ENCODE measurements at regions not wholly inside any gene's neighbourhood (a gene's known extent, or its start where the extent isn't known, plus 50 kb on each side); places are given as distances from the start of the nearest gene placed in this dataset.

DNA sequence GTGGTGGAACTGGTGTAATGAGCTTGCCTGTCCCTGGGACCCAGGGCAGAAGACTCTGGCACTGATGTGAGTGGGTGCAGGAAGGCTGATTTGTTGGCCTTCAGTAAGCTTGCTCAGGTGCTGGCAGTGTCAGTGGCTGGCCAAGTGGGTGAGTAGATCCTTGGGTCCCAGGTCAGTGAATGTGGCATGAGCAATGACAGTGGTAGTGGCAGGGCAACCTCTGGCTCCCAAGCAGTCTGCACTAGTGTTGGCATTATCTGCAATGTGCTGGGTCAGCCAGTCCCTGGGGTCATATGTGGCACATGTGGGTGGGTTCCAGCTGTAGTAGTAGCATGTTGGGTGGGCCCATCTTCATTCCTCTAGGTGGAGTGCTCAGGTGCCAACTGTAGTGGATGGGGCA lies 640.9 kb upstream of the GRM3 start:
- BruUV-seq (replicated peaks): no TSS peak
- no peaks in the 10 kb centered on the region for H3K4me1 ChIP-seq (replicated peaks in 1 of 2; ENCODE audit: control insufficient read depth in 2 of 2, insufficient read depth in 2 of 2, low read length in 2 of 2)
- FAIRE-seq (no peak), DNase-seq (ENCODE audit: extremely low read depth in 1 of 4, low spot score in 3 of 4) (no peak), ATAC-seq (no peak)
- no peak overlapping the region for H3K9ac ChIP-seq (ENCODE audit: insufficient read depth in 1 of 2, low read depth in 2 of 2, low read length in 2 of 2)
- in situ Hi-C loops (cut with MboI) (no loop called here), intact Hi-C loops (cut with micrococcal nuclease) (no loop called here)
- no peak overlapping the region for H3K4me2 ChIP-seq (ENCODE audit: insufficient read depth, low read length)
- H3K36me3 ChIP-seq (ENCODE audit: control insufficient read depth, insufficient read depth, low read length): no peaks in the 10 kb centered on the region
- no peaks in the 10 kb centered on the region; the same call in none of the 2 replicates for H3K9me3 ChIP-seq (replicated peaks; ENCODE audit: control insufficient read depth, insufficient read depth, low read depth, low read length)
- no peaks in the 10 kb centered on the region for H3K79me2 ChIP-seq (ENCODE audit: control insufficient read depth, insufficient read depth, low read length)
- H4K20me1 ChIP-seq (replicated peaks; ENCODE audit: control insufficient read depth, insufficient read depth, low read length): no peaks in the 10 kb centered on the region
- H3K27ac ChIP-seq (ENCODE audit: extremely low read depth, low read depth, low read length): no peak overlapping the region
- POLR2A ChIA-PET: no interaction called here
- CTCF ChIA-PET (ENCODE audit: low intra/inter-chr PET ratio): no interaction called here
- H3K9me1 ChIP-seq (ENCODE audit: control insufficient read depth, insufficient read depth, low read length): no peaks in the 10 kb centered on the region
- no peak overlapping the region for H2AFZ ChIP-seq (ENCODE audit: low read depth, low read length)
- H3K27me3 ChIP-seq (ENCODE audit: control insufficient read depth in 2 of 2, insufficient read depth in 2 of 2, low read length in 2 of 2): no peaks in the 10 kb centered on the region
- no peak overlapping the region for H3K4me3 ChIP-seq
- TF ChIP-seq, protein P1, sequence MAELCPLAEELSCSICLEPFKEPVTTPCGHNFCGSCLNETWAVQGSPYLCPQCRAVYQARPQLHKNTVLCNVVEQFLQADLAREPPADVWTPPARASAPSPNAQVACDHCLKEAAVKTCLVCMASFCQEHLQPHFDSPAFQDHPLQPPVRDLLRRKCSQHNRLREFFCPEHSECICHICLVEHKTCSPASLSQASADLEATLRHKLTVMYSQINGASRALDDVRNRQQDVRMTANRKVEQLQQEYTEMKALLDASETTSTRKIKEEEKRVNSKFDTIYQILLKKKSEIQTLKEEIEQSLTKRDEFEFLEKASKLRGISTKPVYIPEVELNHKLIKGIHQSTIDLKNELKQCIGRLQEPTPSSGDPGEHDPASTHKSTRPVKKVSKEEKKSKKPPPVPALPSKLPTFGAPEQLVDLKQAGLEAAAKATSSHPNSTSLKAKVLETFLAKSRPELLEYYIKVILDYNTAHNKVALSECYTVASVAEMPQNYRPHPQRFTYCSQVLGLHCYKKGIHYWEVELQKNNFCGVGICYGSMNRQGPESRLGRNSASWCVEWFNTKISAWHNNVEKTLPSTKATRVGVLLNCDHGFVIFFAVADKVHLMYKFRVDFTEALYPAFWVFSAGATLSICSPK (IDR thresholded peaks at IDR 0.05; ENCODE audit: borderline replicate concordance): no peak
- TF ChIP-seq ZNF146 (CRISPR knock-in tag; IDR thresholded peaks at IDR 0.05; ENCODE audit: unreplicated experiment): no peak
- TF ChIP-seq ZNF197 (CRISPR knock-in tag; IDR thresholded peaks at IDR 0.05; ENCODE audit: low read depth): no peak
- TF ChIP-seq GTF2A2 (tag; IDR thresholded peaks at IDR 0.05): no peak
- TF ChIP-seq, protein P2, sequence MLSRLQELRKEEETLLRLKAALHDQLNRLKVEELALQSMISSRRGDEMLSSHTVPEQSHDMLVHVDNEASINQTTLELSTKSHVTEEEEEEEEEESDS (CRISPR knock-in tag; IDR thresholded peaks at IDR 0.05): no peak
- TF ChIP-seq, protein P3, sequence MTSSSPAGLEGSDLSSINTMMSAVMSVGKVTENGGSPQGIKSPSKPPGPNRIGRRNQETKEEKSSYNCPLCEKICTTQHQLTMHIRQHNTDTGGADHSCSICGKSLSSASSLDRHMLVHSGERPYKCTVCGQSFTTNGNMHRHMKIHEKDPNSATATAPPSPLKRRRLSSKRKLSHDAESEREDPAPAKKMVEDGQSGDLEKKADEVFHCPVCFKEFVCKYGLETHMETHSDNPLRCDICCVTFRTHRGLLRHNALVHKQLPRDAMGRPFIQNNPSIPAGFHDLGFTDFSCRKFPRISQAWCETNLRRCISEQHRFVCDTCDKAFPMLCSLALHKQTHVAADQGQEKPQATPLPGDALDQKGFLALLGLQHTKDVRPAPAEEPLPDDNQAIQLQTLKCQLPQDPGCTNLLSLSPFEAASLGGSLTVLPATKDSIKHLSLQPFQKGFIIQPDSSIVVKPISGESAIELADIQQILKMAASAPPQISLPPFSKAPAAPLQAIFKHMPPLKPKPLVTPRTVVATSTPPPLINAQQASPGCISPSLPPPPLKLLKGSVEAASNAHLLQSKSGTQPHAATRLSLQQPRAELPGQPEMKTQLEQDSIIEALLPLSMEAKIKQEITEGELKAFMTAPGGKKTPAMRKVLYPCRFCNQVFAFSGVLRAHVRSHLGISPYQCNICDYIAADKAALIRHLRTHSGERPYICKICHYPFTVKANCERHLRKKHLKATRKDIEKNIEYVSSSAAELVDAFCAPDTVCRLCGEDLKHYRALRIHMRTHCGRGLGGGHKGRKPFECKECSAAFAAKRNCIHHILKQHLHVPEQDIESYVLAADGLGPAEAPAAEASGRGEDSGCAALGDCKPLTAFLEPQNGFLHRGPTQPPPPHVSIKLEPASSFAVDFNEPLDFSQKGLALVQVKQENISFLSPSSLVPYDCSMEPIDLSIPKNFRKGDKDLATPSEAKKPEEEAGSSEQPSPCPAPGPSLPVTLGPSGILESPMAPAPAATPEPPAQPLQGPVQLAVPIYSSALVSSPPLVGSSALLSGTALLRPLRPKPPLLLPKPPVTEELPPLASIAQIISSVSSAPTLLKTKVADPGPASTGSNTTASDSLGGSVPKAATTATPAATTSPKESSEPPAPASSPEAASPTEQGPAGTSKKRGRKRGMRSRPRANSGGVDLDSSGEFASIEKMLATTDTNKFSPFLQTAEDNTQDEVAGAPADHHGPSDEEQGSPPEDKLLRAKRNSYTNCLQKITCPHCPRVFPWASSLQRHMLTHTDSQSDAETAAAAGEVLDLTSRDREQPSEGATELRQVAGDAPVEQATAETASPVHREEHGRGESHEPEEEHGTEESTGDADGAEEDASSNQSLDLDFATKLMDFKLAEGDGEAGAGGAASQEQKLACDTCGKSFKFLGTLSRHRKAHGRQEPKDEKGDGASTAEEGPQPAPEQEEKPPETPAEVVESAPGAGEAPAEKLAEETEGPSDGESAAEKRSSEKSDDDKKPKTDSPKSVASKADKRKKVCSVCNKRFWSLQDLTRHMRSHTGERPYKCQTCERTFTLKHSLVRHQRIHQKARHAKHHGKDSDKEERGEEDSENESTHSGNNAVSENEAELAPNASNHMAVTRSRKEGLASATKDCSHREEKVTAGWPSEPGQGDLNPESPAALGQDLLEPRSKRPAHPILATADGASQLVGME (CRISPR knock-in tag; IDR thresholded peaks at IDR 0.05): no peak
- TF ChIP-seq ZNF830 (CRISPR knock-in tag; IDR thresholded peaks at IDR 0.05): no peak
- TF ChIP-seq KLF13 (tag; IDR thresholded peaks at IDR 0.05; ENCODE audit: borderline replicate concordance, low read depth): no peak
- TF ChIP-seq, protein P4, sequence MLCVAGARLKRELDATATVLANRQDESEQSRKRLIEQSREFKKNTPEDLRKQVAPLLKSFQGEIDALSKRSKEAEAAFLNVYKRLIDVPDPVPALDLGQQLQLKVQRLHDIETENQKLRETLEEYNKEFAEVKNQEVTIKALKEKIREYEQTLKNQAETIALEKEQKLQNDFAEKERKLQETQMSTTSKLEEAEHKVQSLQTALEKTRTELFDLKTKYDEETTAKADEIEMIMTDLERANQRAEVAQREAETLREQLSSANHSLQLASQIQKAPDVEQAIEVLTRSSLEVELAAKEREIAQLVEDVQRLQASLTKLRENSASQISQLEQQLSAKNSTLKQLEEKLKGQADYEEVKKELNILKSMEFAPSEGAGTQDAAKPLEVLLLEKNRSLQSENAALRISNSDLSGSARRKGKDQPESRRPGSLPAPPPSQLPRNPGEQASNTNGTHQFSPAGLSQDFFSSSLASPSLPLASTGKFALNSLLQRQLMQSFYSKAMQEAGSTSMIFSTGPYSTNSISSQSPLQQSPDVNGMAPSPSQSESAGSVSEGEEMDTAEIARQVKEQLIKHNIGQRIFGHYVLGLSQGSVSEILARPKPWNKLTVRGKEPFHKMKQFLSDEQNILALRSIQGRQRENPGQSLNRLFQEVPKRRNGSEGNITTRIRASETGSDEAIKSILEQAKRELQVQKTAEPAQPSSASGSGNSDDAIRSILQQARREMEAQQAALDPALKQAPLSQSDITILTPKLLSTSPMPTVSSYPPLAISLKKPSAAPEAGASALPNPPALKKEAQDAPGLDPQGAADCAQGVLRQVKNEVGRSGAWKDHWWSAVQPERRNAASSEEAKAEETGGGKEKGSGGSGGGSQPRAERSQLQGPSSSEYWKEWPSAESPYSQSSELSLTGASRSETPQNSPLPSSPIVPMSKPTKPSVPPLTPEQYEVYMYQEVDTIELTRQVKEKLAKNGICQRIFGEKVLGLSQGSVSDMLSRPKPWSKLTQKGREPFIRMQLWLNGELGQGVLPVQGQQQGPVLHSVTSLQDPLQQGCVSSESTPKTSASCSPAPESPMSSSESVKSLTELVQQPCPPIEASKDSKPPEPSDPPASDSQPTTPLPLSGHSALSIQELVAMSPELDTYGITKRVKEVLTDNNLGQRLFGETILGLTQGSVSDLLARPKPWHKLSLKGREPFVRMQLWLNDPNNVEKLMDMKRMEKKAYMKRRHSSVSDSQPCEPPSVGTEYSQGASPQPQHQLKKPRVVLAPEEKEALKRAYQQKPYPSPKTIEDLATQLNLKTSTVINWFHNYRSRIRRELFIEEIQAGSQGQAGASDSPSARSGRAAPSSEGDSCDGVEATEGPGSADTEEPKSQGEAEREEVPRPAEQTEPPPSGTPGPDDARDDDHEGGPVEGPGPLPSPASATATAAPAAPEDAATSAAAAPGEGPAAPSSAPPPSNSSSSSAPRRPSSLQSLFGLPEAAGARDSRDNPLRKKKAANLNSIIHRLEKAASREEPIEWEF (CRISPR knock-in tag; IDR thresholded peaks at IDR 0.05): no peak
- TF ChIP-seq ZFPM2 (CRISPR knock-in tag; IDR thresholded peaks at IDR 0.05): no peak
- no peak for TF ChIP-seq ZNF174 (CRISPR knock-in tag; IDR thresholded peaks at IDR 0.05)

All from K562 (cell line).